Suprapubic skin (tissue), 4 donors: ENCODE measurements at regions not wholly inside any gene's neighbourhood (a gene's known extent, or its start where the extent isn't known, plus 50 kb on each side); places are given as distances from the start of the nearest gene placed in this dataset.

Source experiments
- DNase-seq, 2 donors: peaks; one replicate each; pipeline ENCODE4 v3.0.0-alpha.2; 2019; ENCODE audit warnings: low spot score in 2 of 2
- H3K27ac ChIP-seq: fragments of 200-600 bp; sonication (generic); one replicate; pipeline ENCODE4 v1.5.1; 2019
- H3K27me3 ChIP-seq: fragments of 200-600 bp; sonication (generic); one replicate; pipeline ENCODE4 v1.5.1; 2019
- H3K36me3 ChIP-seq: fragments of 200-600 bp; sonication (generic); one replicate; pipeline ENCODE4 v1.5.1; 2019
- H3K4me1 ChIP-seq: fragments of 200-600 bp; sonication (generic); one replicate; pipeline ENCODE4 v1.5.1; 2019
- H3K4me3 ChIP-seq: fragments of 200-600 bp; sonication (generic); one replicate; pipeline ENCODE4 v1.5.1; 2019; ENCODE audit warnings: mild to moderate bottlenecking
- H3K9me3 ChIP-seq: fragments of 200-600 bp; sonication (generic); one replicate; pipeline ENCODE4 v1.5.1; 2019
- EP300 ChIP-seq: sonication (generic); formaldehyde crosslinking; IDR thresholded peaks from one replicate; pipeline ENCODE4 v1.6.1; 2017; ENCODE audit warnings: antibody characterized with exemption
- POLR2A ChIP-seq, 2 donors: fragments of 450-650 bp; IDR thresholded peaks; one replicate each; pipeline ENCODE4 v1.6.1; 2017; ENCODE audit warnings: antibody characterized with exemption in 2 of 2, mild to moderate bottlenecking in 2 of 2, moderate library complexity in 2 of 2
- POLR2AphosphoS5 ChIP-seq, 3 donors: sonication (generic); formaldehyde crosslinking; IDR thresholded peaks; one replicate each; pipeline ENCODE4 v1.6.1; 2017; ENCODE audit warnings: antibody characterized with exemption in 3 of 3
- WGBS: methylation state at CpG from one replicate; pipeline ENCODE4 v1.1.5; 2018; 5-methylcytosine and 5-hydroxymethylcytosine counted together
- TF ChIP-seq, protein P1 (sequence below), 2 donors: fragments of 200-600 bp in 1 of 2; fragments of 450-650 bp in 1 of 2; sonication (generic) in 1 of 2; IDR thresholded peaks; one replicate each; pipeline ENCODE4 v1.5.1; 2016 to 2019; ENCODE audit warnings: antibody characterized with exemption in 2 of 2, mild to moderate bottlenecking in 1 of 2, moderate library complexity in 1 of 2

GRCh38 chr5:4128994-4129393 is 533.4 kb downstream of the IRX1 start:
- no peak overlapping the region for H3K4me3 ChIP-seq
- H3K36me3 ChIP-seq = no peaks in the 10 kb centered on the region
- 85% methylated on average over 9 of the region's 9 CpGs for whole genome bisulfite sequencing
- peaks cover 8% of the 10 kb centered on the region for H3K9me3 ChIP-seq
- no peaks in the 10 kb centered on the region for H3K4me1 ChIP-seq
- no peaks in the 10 kb centered on the region for H3K27me3 ChIP-seq
- no peak overlapping the region for H3K27ac ChIP-seq
- no peak for DNase-seq
- TF ChIP-seq EP300 (no peak), POLR2A (IDR thresholded peaks at IDR 0.05) (no peak), POLR2AphosphoS5 (IDR thresholded peaks at IDR 0.05) (no peak)
- TF ChIP-seq, protein P1, sequence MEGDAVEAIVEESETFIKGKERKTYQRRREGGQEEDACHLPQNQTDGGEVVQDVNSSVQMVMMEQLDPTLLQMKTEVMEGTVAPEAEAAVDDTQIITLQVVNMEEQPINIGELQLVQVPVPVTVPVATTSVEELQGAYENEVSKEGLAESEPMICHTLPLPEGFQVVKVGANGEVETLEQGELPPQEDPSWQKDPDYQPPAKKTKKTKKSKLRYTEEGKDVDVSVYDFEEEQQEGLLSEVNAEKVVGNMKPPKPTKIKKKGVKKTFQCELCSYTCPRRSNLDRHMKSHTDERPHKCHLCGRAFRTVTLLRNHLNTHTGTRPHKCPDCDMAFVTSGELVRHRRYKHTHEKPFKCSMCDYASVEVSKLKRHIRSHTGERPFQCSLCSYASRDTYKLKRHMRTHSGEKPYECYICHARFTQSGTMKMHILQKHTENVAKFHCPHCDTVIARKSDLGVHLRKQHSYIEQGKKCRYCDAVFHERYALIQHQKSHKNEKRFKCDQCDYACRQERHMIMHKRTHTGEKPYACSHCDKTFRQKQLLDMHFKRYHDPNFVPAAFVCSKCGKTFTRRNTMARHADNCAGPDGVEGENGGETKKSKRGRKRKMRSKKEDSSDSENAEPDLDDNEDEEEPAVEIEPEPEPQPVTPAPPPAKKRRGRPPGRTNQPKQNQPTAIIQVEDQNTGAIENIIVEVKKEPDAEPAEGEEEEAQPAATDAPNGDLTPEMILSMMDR (IDR thresholded peaks at IDR 0.05) = no peak

GRCh38 chr5:4129523-4129922 is 533.9 kb downstream of the IRX1 start:
- WGBS = 88% methylated on average over 7 of the region's 7 CpGs
- Histone ChIP-seq H3K36me3 (no peaks in the 10 kb centered on the region), H3K27ac (no peak overlapping the region), H3K4me3 (no peak overlapping the region), H3K4me1 (no peaks in the 10 kb centered on the region), H3K9me3 (peaks cover 8% of the 10 kb centered on the region), H3K27me3 (no peaks in the 10 kb centered on the region)
- DNase-seq = no peak
- TF ChIP-seq, protein P1 (IDR thresholded peaks at IDR 0.05) = no peak

GRCh38 chr5:4130819-4131218 is 535.2 kb downstream of the IRX1 start:
- no peaks in the 10 kb centered on the region for H3K4me1 ChIP-seq
- no peak overlapping the region for H3K4me3 ChIP-seq
- no peak overlapping the region for H3K27ac ChIP-seq
- TF ChIP-seq, protein P1 (IDR thresholded peaks at IDR 0.05) = no peak
- TF ChIP-seq EP300 = no peak
- TF ChIP-seq POLR2AphosphoS5 (IDR thresholded peaks at IDR 0.05) = no peak
- TF ChIP-seq POLR2A (IDR thresholded peaks at IDR 0.05) = no peak
- H3K36me3 ChIP-seq = no peaks in the 10 kb centered on the region
- WGBS = 62% methylated on average over 3 of the region's 3 CpGs
- no peak for DNase-seq
- H3K9me3 ChIP-seq = peaks cover 8% of the 10 kb centered on the region
- no peaks in the 10 kb centered on the region for H3K27me3 ChIP-seq

GRCh38 chr5:4137781-4138180 is 542.1 kb downstream of the IRX1 start:
- WGBS = 54% methylated on average over 7 of the region's 7 CpGs
- no peak for DNase-seq
- Histone ChIP-seq H3K27ac (no peak overlapping the region), H3K36me3 (no peaks in the 10 kb centered on the region), H3K27me3 (no peaks in the 10 kb centered on the region), H3K4me1 (no peaks in the 10 kb centered on the region), H3K4me3 (no peak overlapping the region), H3K9me3 (no peaks in the 10 kb centered on the region)
- no peak for TF ChIP-seq POLR2A (IDR thresholded peaks at IDR 0.05)
- no peak for TF ChIP-seq POLR2AphosphoS5 (IDR thresholded peaks at IDR 0.05)
- TF ChIP-seq EP300 = no peak

- H3K27ac ChIP-seq = no peak overlapping the region
- TF ChIP-seq POLR2AphosphoS5 (IDR thresholded peaks at IDR 0.05) = no peak
- H3K4me1 ChIP-seq = no peaks in the 10 kb centered on the region
- no peak for DNase-seq
- H3K36me3 ChIP-seq = no peaks in the 10 kb centered on the region
- 50% methylated on average over 6 of the region's 6 CpGs for WGBS
- H3K4me3 ChIP-seq = no peak overlapping the region
- H3K27me3 ChIP-seq = no peaks in the 10 kb centered on the region
- H3K9me3 ChIP-seq = no peaks in the 10 kb centered on the region
These were observed 547.2 kb downstream of the IRX1 start for GRCh38 chr5:4142842-4143241.

DNA sequence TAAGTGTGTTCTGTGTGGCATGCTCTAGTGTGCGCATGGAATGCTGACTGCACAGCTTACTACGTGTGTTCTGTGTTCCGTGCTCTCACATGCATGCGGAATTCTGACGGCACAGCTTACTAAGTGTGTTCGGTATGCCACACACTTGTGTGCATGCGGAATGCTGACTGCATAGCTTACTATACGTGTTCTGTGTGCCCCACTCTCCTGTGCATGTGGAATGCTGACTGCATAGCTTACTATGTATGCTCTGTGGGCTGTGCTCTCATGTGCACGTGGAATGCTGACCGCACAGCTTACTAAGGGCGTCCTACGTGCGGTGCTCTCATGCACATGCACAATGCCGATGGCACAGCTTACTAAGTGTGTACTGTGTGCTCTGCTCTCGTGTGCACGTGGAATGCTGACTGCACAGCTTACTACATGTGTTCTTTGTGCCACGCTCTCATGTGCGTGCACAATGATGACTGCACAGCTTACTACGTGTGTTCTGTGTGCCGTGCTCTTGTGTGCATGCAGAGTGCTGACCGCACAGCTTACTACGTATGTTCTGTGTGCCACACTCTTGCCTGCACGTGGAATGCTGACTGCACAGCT is 548.9 kb downstream of the IRX1 start:
- Histone ChIP-seq H3K36me3 (no peaks in the 10 kb centered on the region), H3K27me3 (no peaks in the 10 kb centered on the region), H3K4me3 (no peak overlapping the region), H3K4me1 (no peaks in the 10 kb centered on the region), H3K9me3 (no peaks in the 10 kb centered on the region), H3K27ac (no peak overlapping the region)
- TF ChIP-seq POLR2A (IDR thresholded peaks at IDR 0.05) (no peak), EP300 (no peak), POLR2AphosphoS5 (IDR thresholded peaks at IDR 0.05) (no peak)
- TF ChIP-seq, protein P1 (IDR thresholded peaks at IDR 0.05) = no peak
- no peak for DNase-seq
- 79% methylated on average over 15 of the region's 23 CpGs for whole genome bisulfite sequencing
